Right ventricle myocardium inferior (tissue), 1 donor: ENCODE measurements at regions not wholly inside any gene's neighbourhood (a gene's known extent, or its start where the extent isn't known, plus 50 kb on each side); places are given as distances from the start of the nearest gene placed in this dataset.

Experiments used
- ATAC-seq: fragments of 200-7000 bp; cut with Tn5 transposase; one replicate; pipeline ENCODE4 v1.9.1; 2020; ENCODE audit warnings: mild to moderate bottlenecking, moderate library complexity
- DNase-seq: peaks from one replicate; pipeline ENCODE4 v3.0.0; 2021; ENCODE audit errors: missing footprints
- intact Hi-C: fragments of 100-400 bp; cut with DNase I; formaldehyde crosslinking; loops from one replicate; pipeline ENCODE4 v1.11.0; 2022
- donor health status: DM: no; HTN: yes; CAD: no; lungs with severe emphysema.

DNA sequence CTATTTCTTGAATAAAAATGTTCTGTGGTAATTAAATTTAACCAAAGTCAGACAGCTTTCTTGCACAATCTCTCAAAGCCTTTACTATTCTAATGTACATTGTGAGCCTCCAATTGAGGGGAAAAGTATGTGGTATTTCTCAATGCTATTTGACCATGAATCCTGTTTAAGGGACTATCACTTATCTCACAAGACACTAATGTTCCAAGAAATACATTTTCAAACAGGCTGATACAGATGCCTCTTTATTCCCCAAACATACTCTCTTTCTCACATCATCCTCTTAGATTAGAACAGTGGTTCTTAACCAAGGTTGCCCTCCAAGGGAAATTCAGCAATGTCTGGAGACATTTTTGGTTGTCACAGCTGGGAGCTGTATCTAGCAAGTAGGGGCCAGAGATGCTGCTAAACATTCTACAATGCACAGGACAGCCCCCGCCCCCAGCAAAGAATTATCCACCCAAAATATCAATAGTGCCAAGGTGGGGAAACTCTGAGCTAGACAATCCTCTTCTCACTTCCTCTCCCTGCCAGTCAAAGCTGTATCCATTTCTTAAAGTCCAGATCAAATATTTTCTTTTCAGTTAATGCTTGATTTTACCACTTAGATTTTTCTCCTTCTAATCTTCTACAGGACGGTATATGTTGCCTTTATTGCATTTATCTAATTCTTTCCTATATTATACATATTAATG is 129.2 kb upstream of the TRIM2 start:
- intact Hi-C loops = no loop called here
- DNase-seq = no peak
- ATAC-seq = no peak

DNA sequence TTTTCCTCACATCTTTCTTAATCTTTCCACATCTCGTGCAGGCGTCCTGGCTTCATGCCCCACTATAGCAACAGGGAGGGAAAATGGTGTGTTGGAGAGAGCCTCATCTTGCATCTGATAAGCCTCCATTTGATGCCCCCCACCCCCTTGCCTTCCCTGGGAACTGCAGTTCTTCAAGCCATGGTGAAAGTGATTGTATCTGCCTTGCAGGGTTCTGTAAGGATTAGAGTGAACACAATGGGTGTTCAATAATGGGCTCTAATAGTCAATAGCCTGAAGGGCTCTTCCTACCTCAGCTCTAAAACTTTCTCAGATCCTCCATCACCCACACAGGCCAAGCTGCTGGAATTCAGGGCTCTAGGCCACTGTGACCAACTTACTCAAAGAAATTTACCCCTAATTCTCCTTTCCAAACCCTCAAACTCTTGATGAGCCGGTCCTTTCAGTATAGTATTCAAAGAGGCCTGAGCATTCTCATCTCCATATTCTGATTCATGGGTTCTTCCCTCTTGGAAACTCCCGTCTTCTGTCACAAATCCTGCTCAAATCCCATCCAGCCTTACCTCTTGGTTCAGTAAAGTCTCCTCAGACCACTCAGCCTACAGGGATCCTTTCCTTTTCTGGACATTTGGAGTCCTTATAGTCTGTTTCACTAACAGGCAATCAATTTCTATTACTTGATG is 128.3 kb upstream of the TRIM2 start:
- ATAC-seq = no peak
- DNase-seq = no peak
- intact Hi-C loops = no loop called here

DNA sequence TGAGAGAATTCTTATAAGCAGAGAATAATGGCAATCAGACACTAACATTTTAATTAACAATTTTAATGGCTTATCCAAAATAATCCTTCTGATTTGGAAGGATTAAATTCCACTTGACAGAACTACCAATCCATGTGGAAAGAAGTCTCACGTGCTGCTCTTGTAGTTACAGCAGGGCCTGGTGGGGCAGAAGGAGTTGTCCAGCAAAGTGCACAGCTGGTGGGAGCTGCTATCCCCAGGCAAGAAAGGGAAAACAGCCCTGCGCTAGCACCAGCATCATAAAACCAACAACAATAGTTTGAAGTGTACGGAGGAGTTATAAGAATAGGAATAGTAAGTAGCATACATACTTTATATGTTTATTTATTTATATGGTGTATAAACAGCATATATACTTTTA is 127.4 kb upstream of the TRIM2 start:
- DNase-seq (no peak), ATAC-seq (no peak)
- intact Hi-C loops = no loop called here

DNA sequence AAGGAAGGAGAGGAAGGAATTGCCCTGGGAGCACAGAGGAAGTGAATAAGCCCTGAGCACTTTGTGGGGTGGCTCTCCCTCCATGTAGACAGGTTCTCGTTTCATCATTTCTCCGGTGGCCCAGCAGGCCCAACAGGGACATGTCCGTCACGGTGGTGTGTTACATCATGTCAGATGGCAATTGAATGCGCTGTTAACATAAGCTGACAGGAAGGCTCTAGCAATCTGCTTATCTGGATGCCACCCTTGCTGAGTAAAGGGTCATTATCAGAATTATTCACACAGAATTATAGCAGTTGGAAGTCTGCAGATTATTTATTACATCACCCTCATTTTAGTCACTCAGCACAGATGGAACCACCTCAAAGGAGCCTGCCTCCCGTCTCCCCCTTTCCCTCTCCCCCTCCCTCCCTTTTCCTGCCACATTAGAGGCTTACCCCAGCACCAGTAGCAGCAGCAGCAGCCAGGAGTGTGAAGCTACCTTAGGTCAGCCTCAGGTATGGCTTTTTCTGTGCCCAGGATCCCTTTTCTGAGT is 124.3 kb upstream of the TRIM2 start:
- ATAC-seq (no peak), DNase-seq (no peak)
- intact Hi-C loops = no loop called here

DNA sequence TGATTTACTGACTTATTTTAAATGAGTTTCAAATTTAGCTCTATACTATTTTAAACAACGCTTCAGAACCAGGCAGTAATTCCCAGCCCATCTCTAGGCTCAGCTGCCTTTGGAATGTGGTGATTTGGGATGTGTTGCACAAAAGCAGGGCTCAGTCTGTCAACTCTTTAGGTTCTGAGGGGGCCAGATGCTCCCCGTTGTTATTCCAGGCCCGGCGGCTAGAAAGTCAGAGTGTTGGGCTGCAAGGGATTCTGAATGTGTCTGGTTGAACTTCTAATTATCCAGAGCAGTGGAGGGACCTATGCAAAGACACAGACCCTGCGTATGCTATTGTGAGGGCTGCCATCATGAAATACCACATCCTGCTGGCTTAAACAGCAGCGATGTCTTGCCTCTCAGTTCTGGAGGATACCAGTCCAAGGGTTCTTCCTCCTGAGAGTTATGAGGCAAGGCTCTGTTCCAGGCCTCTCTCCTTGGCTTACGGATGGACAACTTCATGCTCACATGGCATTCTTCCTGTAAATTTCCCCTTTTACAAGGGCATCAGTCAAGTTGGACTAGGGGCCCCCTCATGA is 123.2 kb upstream of the TRIM2 start:
- ATAC-seq = no peak
- intact Hi-C loops = no loop called here
- no peak for DNase-seq

DNA sequence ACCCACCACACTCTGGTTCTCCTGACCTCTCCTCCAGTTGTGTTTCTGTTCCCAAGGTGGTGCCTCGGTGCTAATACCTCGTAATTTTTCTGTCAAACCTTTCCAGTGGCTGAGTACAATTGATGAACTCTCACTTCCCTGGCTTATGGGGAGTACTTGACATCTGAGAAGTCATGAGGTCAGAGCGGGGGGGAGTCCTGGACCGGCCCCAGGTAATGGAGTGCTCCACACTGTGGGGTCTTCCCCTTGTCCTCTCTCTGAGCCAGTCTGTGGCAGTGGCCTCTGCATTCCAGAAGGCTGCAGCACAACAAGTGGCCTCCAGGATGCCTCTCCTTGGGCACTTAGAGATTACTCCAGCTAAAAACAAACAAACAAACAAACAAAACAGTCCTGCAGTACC is 122.5 kb upstream of the TRIM2 start:
- ATAC-seq = no peak
- intact Hi-C loops = no loop called here

DNA sequence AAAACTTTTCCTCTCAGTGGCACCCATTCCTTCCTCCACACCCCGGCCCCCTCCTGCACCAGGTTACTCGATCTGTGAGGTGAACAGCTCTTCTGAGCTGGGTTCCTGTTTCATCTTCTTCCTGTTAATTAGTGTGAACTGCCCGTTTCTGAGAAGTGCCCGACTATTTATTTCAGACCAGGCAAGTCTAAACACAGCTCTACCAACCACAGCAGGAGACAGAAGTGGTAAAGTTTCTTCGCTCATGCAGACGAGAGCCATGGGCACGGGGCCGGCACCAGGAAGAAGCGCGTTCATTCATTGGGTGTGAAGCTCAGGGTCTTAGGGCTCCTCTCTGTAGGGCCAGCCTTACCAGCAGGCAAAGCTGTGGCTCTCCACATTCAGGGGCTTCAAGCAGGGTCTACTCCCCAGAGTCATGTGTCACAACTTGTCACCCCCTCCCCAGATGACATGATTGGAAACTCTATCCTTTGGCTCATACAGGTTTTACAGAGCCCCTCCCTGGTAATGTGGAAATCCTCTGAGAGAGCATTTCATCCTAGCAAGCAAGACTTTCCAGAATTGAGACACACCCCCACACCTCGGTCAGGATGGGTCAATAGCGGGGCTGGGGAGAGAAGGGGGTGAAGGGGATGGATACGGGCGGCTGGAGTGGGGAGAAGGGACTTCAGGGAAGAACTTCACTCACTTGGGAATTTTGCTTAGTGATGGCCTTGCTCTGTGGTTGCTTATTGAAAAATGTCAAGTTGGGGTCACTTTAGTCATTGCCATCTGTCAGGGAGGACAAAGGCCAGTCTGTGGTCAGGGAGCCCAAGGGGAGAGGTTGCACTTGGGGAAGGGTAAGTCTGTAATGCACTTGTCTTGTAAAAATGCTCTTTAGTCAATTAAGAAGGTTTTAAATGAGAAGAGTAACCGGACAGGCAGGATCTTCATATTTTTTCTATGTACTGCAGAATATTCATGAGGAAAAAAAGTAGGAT is 121.6 kb upstream of the TRIM2 start:
- intact Hi-C loops = loop anchor here (1.0 kb wide), 1 partner anchor 46 kb away; no protein-coding TSS in a partner anchor
- DNase-seq (no peak), ATAC-seq (no peak)

More for the DNA sequence above, 122.5 kb upstream of the TRIM2 start:
- no peak for DNase-seq

DNA sequence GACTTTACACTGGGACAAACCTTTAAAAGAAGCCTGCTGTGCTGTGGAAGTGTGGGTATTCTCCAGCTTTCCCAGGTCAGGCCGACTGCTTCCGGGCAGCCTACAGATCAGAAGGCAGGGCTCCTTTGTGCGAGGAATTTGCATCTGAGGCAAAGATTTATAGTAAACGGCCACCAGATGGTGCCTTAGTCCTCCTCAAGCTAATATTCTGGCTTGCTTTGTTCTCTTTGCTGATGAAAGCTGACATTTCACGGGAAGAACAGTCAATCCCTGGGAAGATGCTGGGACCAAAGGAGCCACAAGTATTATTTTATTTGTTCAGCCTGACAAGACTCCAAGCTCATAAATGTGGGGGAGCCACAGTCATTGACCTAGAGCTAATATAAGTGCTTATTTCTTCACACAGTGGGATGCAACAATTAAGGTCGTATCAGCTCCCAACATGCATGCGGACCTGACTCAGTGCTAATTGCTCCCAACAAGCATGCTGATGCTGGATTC is 120.7 kb upstream of the TRIM2 start:
- peak; percentile 68 for ATAC-seq
- intact Hi-C loops = loop anchor here (1.0 kb wide), 1 partner anchor 45 kb away; no protein-coding TSS in a partner anchor

DNA sequence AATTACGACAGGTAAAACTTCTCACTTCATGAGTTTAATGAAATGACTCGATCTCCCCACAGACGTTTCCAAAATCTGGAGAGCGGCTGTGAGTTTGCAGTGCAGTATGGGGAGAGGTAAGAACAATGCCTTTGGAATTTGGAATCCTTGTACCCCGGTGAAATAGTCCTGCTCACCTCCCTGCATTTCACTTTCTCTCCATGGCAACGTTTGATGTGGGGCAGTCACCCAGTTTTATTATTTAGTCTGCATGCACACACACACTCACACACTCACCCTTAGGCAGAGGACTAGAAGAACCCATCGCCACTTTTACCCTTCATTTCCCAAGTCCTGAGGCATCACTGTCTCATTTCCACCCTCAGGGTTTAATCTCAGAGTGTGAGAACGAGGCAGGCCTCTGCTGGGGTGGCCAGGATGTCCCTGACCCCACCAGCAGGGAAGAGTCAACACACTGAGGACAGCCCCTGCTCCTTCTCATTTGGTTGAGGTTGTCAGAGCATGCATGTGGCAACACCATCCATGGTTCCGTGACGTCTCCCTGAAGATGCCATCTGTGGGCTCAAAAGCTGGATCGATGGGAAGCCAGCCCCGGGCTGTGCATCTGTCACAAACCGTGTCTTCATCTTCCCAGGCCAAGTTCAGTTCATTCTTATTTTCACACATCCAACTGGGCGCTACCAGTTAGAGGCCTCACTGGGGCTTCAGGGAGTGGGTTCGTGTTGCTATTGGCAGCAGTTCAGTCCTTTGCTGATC is 119.8 kb upstream of the TRIM2 start:
- intact Hi-C loops = no loop called here
- DNase-seq = no peak
- no peak for ATAC-seq

More for the DNA sequence above, 120.7 kb upstream of the TRIM2 start:
- DNase-seq = no peak

DNA sequence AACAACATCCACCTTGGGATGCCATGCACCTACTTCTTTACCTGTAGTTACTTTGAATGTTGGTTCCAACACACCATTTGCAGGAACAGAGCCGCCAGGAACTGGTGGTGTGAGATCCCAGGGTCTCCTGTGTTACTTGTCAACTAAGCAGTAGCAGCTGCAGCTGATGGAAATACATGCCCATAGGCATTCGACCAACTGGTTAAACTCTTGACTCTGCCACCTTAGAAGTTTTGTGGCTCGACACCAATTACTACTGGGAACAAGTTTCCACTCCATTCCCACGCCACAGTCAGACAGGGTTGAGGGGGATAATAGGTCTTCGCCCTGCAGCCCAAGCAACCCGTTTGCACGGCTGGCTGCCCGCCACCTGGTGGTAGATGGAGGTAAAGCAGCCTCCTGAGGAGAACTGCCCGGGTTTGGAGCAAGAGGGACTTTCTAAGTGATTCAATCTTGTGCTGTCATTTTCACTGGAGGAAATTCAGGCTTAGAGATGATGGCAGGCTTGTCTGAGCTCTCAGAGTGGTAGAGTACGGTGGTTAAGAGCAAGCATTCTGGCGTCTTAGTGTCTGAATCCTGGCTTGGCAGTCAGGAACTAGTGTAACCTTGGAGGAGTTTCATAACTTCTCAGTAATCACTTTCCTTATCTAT is 119.1 kb upstream of the TRIM2 start:
- intact Hi-C loops = loop anchor here (1.0 kb wide), 1 partner anchor 239 kb away; no protein-coding TSS in a partner anchor
- peak; percentile 90 for DNase-seq
- peak; percentile 62 for ATAC-seq

DNA sequence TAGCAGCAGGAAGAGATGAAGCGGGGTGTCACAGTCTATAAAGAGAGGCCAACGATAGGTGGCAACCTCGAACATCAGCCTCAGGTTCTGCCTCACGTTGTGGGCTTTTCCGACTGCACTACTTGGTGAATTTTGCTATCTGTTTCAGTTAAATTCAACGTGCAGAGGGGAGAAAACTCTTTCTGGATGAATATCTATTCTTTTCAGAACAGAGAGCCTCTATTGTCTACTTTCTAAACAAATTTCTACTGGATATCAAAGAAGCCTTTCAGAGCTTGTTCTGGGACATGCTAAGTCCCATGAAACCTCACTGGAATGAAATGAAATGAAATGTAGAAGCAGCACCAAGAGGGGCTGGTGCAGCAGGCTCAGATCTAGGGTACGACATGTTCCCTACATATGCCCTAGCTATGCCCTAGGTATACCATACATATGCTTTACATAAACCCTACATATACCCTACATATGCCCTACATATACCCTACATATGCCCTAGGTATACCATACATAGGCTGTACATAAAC is 116.5 kb upstream of the TRIM2 start:
- DNase-seq (no peak), ATAC-seq (no peak)
- intact Hi-C loops = no loop called here

DNA sequence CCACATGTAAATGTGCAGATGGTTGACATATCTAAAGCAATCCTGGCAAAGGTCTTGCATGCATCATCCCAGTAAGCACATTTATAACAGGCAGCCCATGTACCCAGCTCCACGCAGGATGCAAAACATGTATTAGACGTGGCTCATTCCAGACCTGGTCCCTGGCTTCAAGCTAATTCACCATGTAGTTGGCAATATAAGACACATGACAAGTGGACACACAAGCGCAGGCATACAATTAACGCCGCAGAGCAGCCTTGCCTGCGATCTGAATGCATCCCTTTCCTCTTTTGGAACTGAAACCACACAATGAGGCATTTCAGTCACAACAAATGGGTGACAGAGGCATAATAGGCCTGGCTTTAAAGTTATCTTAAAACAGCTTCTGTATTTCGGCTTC is 114.5 kb upstream of the TRIM2 start:
- intact Hi-C loops = no loop called here
- DNase-seq (no peak), ATAC-seq (no peak)

DNA sequence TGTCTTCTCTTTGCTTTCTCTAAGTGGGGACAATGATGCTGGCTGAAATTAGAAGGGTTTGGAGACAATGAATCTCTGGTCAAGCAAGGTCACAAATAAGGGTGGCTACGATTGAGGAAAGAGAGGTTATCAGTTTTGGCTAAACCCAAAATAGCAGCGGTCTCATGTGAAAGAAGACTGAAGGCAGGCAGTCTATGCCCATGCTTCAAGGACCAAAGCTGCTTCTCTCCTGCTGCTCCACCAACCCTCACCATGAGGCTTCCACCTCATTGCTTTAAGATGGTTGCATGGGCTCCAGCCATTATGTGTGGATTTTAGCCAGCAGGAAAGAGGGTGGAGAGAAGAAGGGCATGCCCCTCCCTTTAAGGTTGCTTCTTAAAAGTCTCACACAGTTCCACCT is 114.1 kb upstream of the TRIM2 start:
- intact Hi-C loops = no loop called here

DNA sequence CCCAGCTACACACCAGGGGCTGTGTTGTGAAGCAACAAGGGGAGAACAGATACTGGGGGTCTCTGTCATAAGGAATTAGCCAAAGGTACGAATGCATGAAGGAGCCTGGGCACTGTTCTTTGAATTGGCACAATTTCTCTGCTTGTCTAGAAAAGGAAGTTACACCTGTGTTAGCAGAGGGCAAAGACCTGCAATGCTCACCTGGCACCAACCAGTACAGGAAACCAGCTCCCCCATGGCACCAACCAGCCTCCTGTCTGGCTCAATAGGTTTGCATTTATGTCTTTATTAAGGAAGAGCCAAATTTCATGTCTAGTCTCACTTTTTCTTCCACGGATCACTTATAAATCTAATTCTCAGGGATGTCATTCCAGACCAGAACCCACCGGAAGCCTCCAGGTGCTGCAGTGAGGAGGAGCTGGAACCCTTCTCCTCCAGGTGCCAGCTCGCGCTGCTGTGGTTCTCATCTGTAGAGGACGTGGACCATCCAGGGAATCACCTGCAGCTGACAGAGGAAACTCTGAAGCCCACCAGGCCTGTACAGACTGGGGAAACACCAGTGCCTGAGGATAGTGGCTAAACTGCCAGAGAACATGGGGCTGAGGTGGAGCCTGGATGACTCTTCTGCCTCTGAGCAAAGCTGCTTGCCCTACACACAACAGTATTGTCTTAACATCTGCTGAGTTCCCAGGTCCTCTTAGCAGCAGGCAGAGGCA is 113.4 kb upstream of the TRIM2 start:
- no peak for ATAC-seq
- intact Hi-C loops = no loop called here
- DNase-seq = no peak

More for the DNA sequence above, 114.1 kb upstream of the TRIM2 start:
- ATAC-seq = no peak
- no peak for DNase-seq

DNA sequence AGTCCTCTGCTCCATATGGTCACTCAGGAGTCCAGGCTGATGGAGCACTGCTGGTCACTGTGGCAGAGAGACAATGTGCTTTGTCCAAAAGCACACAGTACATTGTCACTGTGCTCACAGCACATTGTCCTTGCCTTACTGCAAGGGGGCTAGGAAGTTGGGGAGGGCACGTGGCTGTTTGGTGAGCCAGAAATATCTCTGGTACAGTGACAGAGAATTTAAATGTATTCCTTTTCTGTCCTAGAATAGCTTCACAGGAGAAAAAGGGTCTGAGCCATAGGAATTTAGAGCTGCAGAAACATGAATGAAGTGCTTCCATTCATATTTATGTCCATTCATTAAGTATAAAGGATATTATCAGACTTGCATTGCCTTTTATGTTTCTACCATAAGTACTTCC is 110.8 kb upstream of the TRIM2 start:
- intact Hi-C loops = no loop called here

DNA sequence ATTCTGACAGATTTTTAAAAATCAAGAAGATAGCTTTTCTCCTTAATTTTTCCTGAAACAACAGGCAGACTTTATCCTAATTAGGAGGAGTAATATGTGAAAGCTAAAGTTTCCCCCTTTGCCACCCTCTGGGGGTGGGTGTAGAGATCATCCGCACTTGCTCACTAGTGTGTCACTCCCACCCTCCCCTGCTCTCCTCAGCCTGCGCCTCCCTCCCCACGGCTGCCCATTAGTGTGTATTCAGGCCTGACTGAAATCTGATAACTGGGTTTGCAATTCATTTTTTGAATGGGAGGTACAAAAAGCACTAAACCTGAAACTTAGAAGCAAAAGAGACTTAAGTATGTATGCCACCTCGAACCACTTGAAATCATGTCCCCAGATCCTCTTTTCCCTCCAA is 110.4 kb upstream of the TRIM2 start:
- no peak for ATAC-seq
- DNase-seq = no peak
- intact Hi-C loops = no loop called here

More for the DNA sequence above, 110.8 kb upstream of the TRIM2 start:
- no peak for ATAC-seq
- no peak for DNase-seq

DNA sequence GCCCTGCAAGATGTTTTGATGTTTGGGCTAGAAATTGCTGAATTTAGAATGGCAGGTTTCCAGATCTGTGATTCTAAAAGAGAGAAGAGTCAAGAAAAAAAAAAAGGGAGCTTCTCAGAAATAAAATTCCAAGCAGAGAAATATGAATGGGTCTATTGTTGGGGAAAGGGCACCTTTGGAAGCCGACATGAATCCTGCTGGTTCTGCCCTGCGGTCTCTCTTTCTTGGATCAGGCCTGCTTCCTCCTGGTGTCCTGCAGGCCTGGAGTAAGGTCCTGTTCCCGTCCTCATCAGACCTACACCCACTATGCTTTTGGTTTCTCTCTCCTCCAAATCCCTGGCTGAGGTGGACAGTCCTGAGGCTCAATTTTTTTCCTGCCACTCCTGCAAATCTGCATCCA is 109.8 kb upstream of the TRIM2 start:
- ATAC-seq (no peak), DNase-seq (no peak)
- intact Hi-C loops = no loop called here
